ENCODE measurements at regions not wholly inside any gene's neighbourhood (a gene's known extent, or its start where the extent isn't known, plus 50 kb on each side); places are given as distances from the start of the nearest gene placed in this dataset.

GRCh38 chr13:105871768-105872167 is 663.7 kb downstream of the EFNB2 start:
- no peak for TF ChIP-seq CTCF (IDR thresholded peaks at IDR 0.05; ENCODE audit: low read depth, low read length, poor library complexity, severe bottlenecking)
- TF ChIP-seq EZH2phosphoT487 (IDR thresholded peaks at IDR 0.05; ENCODE audit: borderline replicate concordance, low read length): no peak
